Psoas muscle (tissue), 7 donors: ENCODE measurements at regions not wholly inside any gene's neighbourhood (a gene's known extent, or its start where the extent isn't known, plus 50 kb on each side); places are given as distances from the start of the nearest gene placed in this dataset.

Source experiments
- ATAC-seq, 4 donors: fragments of 200-7000 bp; cut with Tn5 transposase; one replicate each; pipeline ENCODE4 v1.9.1; 2020; ENCODE audit warnings: moderate library complexity in 3 of 4, mild to moderate bottlenecking in 2 of 4
- DNase-seq, 2 donors: peaks; one replicate each; pipeline ENCODE4 v3.0.0-alpha.2; 2020
- H3K27ac ChIP-seq: fragments of 200-600 bp; one replicate; pipeline ENCODE4 v1.8.0; 2022
- H3K27me3 ChIP-seq, 3 donors: fragments of 200-600 bp in 1 of 3; one replicate each; pipeline versions ENCODE4 v1.6.1 to v1.8.0; 2013 to 2022; ENCODE audit warnings: low read length in 2 of 3, mild to moderate bottlenecking in 2 of 3, moderate library complexity in 1 of 3; ENCODE audit not compliant: insufficient read depth in 3 of 3
- H3K36me3 ChIP-seq, 2 donors: fragments of 200-600 bp in 1 of 2; one replicate each; pipeline versions ENCODE4 v1.6.1 to v1.8.0; 2013 to 2022; ENCODE audit warnings: low read depth in 1 of 2, mild to moderate bottlenecking in 1 of 2, moderate library complexity in 1 of 2; ENCODE audit not compliant: insufficient read depth in 1 of 2
- H3K4me1 ChIP-seq: fragments of 200-600 bp; one replicate; pipeline ENCODE4 v1.8.0; 2022
- H3K4me3 ChIP-seq: fragments of 200-600 bp; one replicate; pipeline ENCODE4 v1.8.0; 2022; ENCODE audit warnings: mild to moderate bottlenecking
- H3K9me3 ChIP-seq: fragments of 200-600 bp; one replicate; pipeline ENCODE4 v1.8.0; 2022
- CTCF ChIP-seq: fragments of 200-600 bp; IDR thresholded peaks from one replicate; pipeline ENCODE4 v1.8.0; 2022; ENCODE audit warnings: antibody characterized with exemption
- WGBS, 3 donors: extraction: QIAGEN DNeasy Blood & Tissue Kit; methylation state at CpG; one replicate each; pipeline versions ENCODE4 v1.1.6 to v1.1.7; 2013; 5-methylcytosine and 5-hydroxymethylcytosine counted together
- intact Hi-C, 2 donors: fragments of 100-400 bp; cut with DNase I; formaldehyde crosslinking; loops; one replicate each; pipeline versions ENCODE4 v1.11.0 to v1.14.2; 2022
- donor health status: healthy with polysubstance abuse.
- donor health status: DM: no; HTN: no; CAD: no; lungs with moderate emphysema.
- donor health status: Bipolar disorder and iron deficiency.
- donor health status: healthy.
- donor health status: DM: yes; HTN: yes; CAD: no.
- donor health status: DM: no; HTN: no; CAD: no.
- donor health status: DM: yes; HTN: yes; CAD: no.

- no peak for TF ChIP-seq CTCF
- no peaks in the 10 kb centered on the region for H3K4me1 ChIP-seq
- 89 to 94% (median 92%) methylated on average over 1 of the region's 1 CpG for WGBS, 3 donors
- H3K36me3 ChIP-seq = no peaks in the 10 kb centered on the region
- no peak for DNase-seq
- no peaks in the 10 kb centered on the region for H3K9me3 ChIP-seq
- no peak overlapping the region for H3K27ac ChIP-seq
- ATAC-seq = no peak
- H3K4me3 ChIP-seq = no peak overlapping the region
- H3K27me3 ChIP-seq = no peaks in the 10 kb centered on the region
- intact Hi-C loops = no loop called here
Observed at GRCh38 chr11:109317726-109318125, 104.3 kb upstream of the C11orf87 start.

GRCh38 chr11:109320595-109320994 is 101.4 kb upstream of the C11orf87 start:
- TF ChIP-seq CTCF = no peak
- WGBS, 3 donors = 24 to 38% (median 24%) methylated on average over 1 of the region's 1 CpG
- DNase-seq = no peak
- intact Hi-C loops = no loop called here
- no peaks in the 10 kb centered on the region for H3K27me3 ChIP-seq
- H3K36me3 ChIP-seq = no peaks in the 10 kb centered on the region
- no peak overlapping the region for H3K4me3 ChIP-seq
- no peaks in the 10 kb centered on the region for H3K9me3 ChIP-seq
- no peak for ATAC-seq
- H3K27ac ChIP-seq = no peak overlapping the region
- H3K4me1 ChIP-seq = no peaks in the 10 kb centered on the region

GRCh38 chr11:109326781-109327180 is 95.2 kb upstream of the C11orf87 start:
- intact Hi-C loops = no loop called here
- no peak for ATAC-seq

GRCh38 chr11:109329716-109330115 is 92.3 kb upstream of the C11orf87 start:
- H3K36me3 ChIP-seq = no peaks in the 10 kb centered on the region
- no peak for TF ChIP-seq CTCF
- intact Hi-C loops = no loop called here
- peaks cover 7% of the 10 kb centered on the region for H3K4me1 ChIP-seq
- H3K4me3 ChIP-seq = no peak overlapping the region
- H3K27me3 ChIP-seq = no peaks in the 10 kb centered on the region
- H3K9me3 ChIP-seq = no peaks in the 10 kb centered on the region
- 85 to 98% (median 91%) methylated on average over 2 of the region's 2 CpGs for WGBS, 3 donors
- H3K27ac ChIP-seq = no peak overlapping the region
- ATAC-seq (no peak), DNase-seq (no peak)

More at GRCh38 chr11:109326781-109327180, 95.2 kb upstream of the C11orf87 start:
- DNase-seq = no peak
- H3K36me3 ChIP-seq = no peaks in the 10 kb centered on the region
- no peaks in the 10 kb centered on the region for H3K27me3 ChIP-seq
- H3K9me3 ChIP-seq = no peaks in the 10 kb centered on the region
- H3K4me3 ChIP-seq = no peak overlapping the region
- TF ChIP-seq CTCF = no peak
- no peak overlapping the region for H3K27ac ChIP-seq
- peaks cover 7% of the 10 kb centered on the region for H3K4me1 ChIP-seq
- WGBS, 3 donors = 24 to 33% (median 24%) methylated on average over 1 of the region's 1 CpG

- DNase-seq (no peak), ATAC-seq (no peak)
- intact Hi-C loops = no loop called here
- Histone ChIP-seq H3K4me1 (no peaks in the 10 kb centered on the region), H3K9me3 (no peaks in the 10 kb centered on the region), H3K27ac (no peak overlapping the region), H3K4me3 (no peak overlapping the region), H3K27me3 (no peaks in the 10 kb centered on the region), H3K36me3 (no peaks in the 10 kb centered on the region)
- WGBS, 3 donors = 94 to 96% (median 95%) methylated on average over 1 of the region's 1 CpG
- TF ChIP-seq CTCF = no peak
Observed at GRCh38 chr11:109338131-109338530, 83.9 kb upstream of the C11orf87 start.
